Fibroblast of lung (primary cell): ENCODE measurements at regions not wholly inside any gene's neighbourhood (a gene's known extent, or its start where the extent isn't known, plus 50 kb on each side); places are given as distances from the start of the nearest gene placed in this dataset.

Source experiments
- DNase-seq, 2 donors: peaks; one replicate each; pipeline versions ENCODE4 v3.0.0 to v3.0.0-alpha.2; 2010; ENCODE audit warnings: low read depth in 2 of 2
- H2AFZ ChIP-seq: 2 replicates; pipeline ENCODE4 v1.5.1; 2012; ENCODE audit warnings: low read length, control low read depth, inconsistent platforms
- H3K27ac ChIP-seq: 2 replicates; pipeline ENCODE4 v1.5.1; 2011; ENCODE audit warnings: low read length, control low read depth; ENCODE audit not compliant: insufficient read depth
- H3K27me3 ChIP-seq: 2 replicates; pipeline ENCODE4 v1.5.1; 2011; ENCODE audit warnings: mild to moderate bottlenecking, low read length; ENCODE audit not compliant: control insufficient read depth, insufficient read depth
- H3K36me3 ChIP-seq: 2 replicates; pipeline ENCODE4 v1.5.1; 2011; ENCODE audit warnings: low read length; ENCODE audit not compliant: control insufficient read depth, insufficient read depth
- H3K4me1 ChIP-seq: 2 replicates; pipeline ENCODE4 v1.5.1; 2011; ENCODE audit warnings: low read length; ENCODE audit not compliant: control insufficient read depth, insufficient read depth; ENCODE audit errors: extremely low read depth
- H3K4me2 ChIP-seq: 2 replicates; pipeline ENCODE4 v1.5.1; 2011; ENCODE audit warnings: low read length, control low read depth; ENCODE audit not compliant: insufficient read depth; ENCODE audit errors: extremely low read depth
- H3K4me3 ChIP-seq, 4 experiments: fragments of 200-600 bp in 1 of 4; sonication (generic) in 1 of 4; replicated peaks in 1 of 4; 2 replicates each; pipeline ENCODE4 v1.5.1; 2011 to 2016; ENCODE audit warnings: low read length in 4 of 4, low read depth in 3 of 4, mild to moderate bottlenecking in 3 of 4, control low read depth in 2 of 4, inconsistent platforms in 1 of 4, mixed read lengths in 1 of 4; ENCODE audit not compliant: insufficient read depth in 1 of 4; ENCODE audit errors: control extremely low read depth in 1 of 4
- H3K79me2 ChIP-seq: 2 replicates; pipeline ENCODE4 v1.5.1; 2012; ENCODE audit warnings: mild to moderate bottlenecking, low read length, inconsistent platforms; ENCODE audit not compliant: control insufficient read depth, insufficient read depth
- H3K9ac ChIP-seq: 2 replicates; pipeline ENCODE4 v1.5.1; 2011; ENCODE audit warnings: mild to moderate bottlenecking, low read length, control low read depth; ENCODE audit not compliant: insufficient read depth
- H3K9me3 ChIP-seq: 2 replicates; pipeline ENCODE4 v1.5.1; 2012; ENCODE audit warnings: low read depth, low read length; ENCODE audit not compliant: control insufficient read depth, insufficient read depth
- H4K20me1 ChIP-seq: 2 replicates; pipeline ENCODE4 v1.5.1; 2011; ENCODE audit warnings: low read length; ENCODE audit not compliant: control insufficient read depth, insufficient read depth; ENCODE audit errors: extremely low read depth
- EZH2 ChIP-seq: IDR thresholded peaks from 2 replicates; pipeline ENCODE4 v1.5.1; 2012; ENCODE audit warnings: low read length, control low read depth, mild to moderate bottlenecking; ENCODE audit errors: missing control alignments
- TF ChIP-seq, protein P1 (sequence below), 2 donors: IDR thresholded peaks in 1 of 2; conservative IDR thresholded peaks in 1 of 2; 1 replicate in 1 of 2; 2 replicates in 1 of 2; pipeline ENCODE4 v1.5.1; 2011 to 2012; ENCODE audit warnings: low read length in 2 of 2, control low read depth in 1 of 2, inconsistent platforms in 1 of 2, low read depth in 1 of 2, mild to moderate bottlenecking in 1 of 2

DNA sequence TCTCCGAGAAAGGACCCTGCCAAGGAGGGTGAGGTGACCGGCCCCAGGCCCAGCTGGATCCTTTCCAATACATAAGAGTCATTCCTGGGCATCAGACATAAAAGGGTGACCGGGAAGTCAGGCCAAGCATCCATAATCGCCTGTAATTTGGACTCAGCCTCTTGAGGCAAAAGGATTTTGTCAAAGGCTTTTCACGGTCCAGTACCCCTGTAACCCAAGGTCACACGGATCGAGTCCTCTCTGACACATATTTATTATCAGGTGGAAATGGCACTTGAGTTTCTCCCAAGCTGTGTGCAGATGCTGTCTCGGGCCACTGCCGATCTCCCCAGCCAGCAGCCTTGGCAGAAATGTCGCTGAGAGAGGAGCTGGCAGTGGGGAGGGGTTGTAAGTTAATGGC is 556.5 kb downstream of the MN1 start:
- Histone ChIP-seq H3K4me1 (no peaks in the 10 kb centered on the region), H4K20me1 (no peaks in the 10 kb centered on the region), H3K9ac (no peak overlapping the region), H3K27me3 (peaks cover 2% of the 10 kb centered on the region), H3K9me3 (no peaks in the 10 kb centered on the region), H3K36me3 (no peaks in the 10 kb centered on the region), H3K79me2 (no peaks in the 10 kb centered on the region), H3K27ac (no peak overlapping the region), H3K4me3 (no peak overlapping the region), H3K4me2 (no peak overlapping the region), H2AFZ (no peak overlapping the region)
- TF ChIP-seq, protein P1, sequence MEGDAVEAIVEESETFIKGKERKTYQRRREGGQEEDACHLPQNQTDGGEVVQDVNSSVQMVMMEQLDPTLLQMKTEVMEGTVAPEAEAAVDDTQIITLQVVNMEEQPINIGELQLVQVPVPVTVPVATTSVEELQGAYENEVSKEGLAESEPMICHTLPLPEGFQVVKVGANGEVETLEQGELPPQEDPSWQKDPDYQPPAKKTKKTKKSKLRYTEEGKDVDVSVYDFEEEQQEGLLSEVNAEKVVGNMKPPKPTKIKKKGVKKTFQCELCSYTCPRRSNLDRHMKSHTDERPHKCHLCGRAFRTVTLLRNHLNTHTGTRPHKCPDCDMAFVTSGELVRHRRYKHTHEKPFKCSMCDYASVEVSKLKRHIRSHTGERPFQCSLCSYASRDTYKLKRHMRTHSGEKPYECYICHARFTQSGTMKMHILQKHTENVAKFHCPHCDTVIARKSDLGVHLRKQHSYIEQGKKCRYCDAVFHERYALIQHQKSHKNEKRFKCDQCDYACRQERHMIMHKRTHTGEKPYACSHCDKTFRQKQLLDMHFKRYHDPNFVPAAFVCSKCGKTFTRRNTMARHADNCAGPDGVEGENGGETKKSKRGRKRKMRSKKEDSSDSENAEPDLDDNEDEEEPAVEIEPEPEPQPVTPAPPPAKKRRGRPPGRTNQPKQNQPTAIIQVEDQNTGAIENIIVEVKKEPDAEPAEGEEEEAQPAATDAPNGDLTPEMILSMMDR (conservative IDR thresholded peaks at IDR 0.05 in 1 of 2, IDR thresholded peaks at IDR 0.05 in 1 of 2; ENCODE audit: low read depth in 1 of 2, low read length in 2 of 2): no peak
- no peak for TF ChIP-seq EZH2
- no peak for DNase-seq

DNA sequence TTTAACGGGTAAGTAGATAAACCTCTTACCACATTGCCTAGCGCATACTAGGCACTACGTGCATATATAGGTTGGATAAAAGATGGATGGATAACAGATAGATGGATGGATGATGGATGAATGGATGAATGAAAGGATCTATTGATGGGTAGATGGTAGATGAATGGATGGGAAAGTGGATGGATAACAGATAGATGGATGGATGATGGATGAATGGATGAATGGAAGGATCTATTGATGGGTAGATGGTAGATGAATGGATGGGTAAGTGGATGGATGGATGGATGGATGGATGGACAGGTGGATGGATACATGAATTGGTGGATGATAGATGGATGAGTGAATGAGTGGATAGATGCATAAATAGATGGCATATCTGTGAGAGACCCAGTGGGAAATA is 555.0 kb downstream of the MN1 start:
- Histone ChIP-seq H3K27ac (no peak overlapping the region), H3K27me3 (peaks cover 2% of the 10 kb centered on the region), H3K4me1 (no peaks in the 10 kb centered on the region), H3K4me2 (no peak overlapping the region), H3K4me3 (no peak overlapping the region), H2AFZ (no peak overlapping the region), H3K79me2 (no peaks in the 10 kb centered on the region), H4K20me1 (no peaks in the 10 kb centered on the region), H3K36me3 (no peaks in the 10 kb centered on the region), H3K9me3 (no peaks in the 10 kb centered on the region), H3K9ac (no peak overlapping the region)
- TF ChIP-seq, protein P1 (conservative IDR thresholded peaks at IDR 0.05 in 1 of 2, IDR thresholded peaks at IDR 0.05 in 1 of 2; ENCODE audit: low read depth in 1 of 2, low read length in 2 of 2): no peak
- no peak for TF ChIP-seq EZH2
- DNase-seq: no peak

DNA sequence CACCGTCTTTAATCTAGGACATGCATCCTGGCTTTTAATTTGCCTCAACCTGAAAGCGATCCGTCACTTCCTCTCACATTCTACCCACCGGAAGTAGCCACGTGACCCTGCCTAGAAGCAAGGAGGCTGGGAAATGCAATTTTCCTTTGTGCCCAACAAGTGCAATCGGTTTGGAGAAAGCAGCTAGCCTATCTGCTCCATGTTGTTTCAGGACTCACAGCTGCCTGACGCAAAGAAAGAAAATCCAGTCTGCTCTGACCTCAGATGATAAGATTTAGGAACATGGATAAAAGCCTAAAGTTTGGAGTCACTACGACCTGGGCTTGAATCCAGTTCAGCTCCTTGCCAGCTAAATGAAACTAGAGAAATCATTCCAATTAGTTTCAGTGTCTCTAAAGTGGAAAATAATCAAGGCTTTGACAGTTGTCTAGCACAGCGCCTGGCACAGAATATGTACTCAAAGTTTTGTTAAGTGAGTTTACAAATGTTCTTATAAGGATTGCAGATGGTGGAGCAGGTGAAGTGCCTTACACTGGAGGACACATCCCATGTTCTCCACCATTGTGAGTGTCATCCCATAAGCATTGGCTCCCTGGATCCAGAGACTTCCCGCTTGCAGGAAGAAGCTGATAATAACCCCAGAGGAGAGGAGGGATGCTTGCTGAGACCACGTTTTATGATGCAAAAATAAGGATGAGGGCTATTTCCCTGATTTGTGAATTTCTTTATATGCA is 553.7 kb downstream of the MN1 start:
- no peak for TF ChIP-seq EZH2
- TF ChIP-seq, protein P1 (conservative IDR thresholded peaks at IDR 0.05 in 1 of 2, IDR thresholded peaks at IDR 0.05 in 1 of 2; ENCODE audit: low read depth in 1 of 2, low read length in 2 of 2): no peak
- Histone ChIP-seq H3K27ac (no peak overlapping the region), H4K20me1 (no peaks in the 10 kb centered on the region), H3K36me3 (no peaks in the 10 kb centered on the region), H3K4me1 (no peaks in the 10 kb centered on the region), H3K9me3 (no peaks in the 10 kb centered on the region), H3K27me3 (no peaks in the 10 kb centered on the region), H3K4me3 (no peak overlapping the region), H3K4me2 (no peak overlapping the region), H2AFZ (no peak overlapping the region), H3K79me2 (no peaks in the 10 kb centered on the region), H3K9ac (no peak overlapping the region)
- DNase-seq: peak; percentile 19 to 70
